Liver (tissue), 3 donors: ENCODE measurements at regions not wholly inside any gene's neighbourhood (a gene's known extent, or its start where the extent isn't known, plus 50 kb on each side); places are given as distances from the start of the nearest gene placed in this dataset.

ENCODE experiments used
- EGR1 ChIP-seq, 2 donors: IDR thresholded peaks; 2 replicates each; pipeline ENCODE4 v1.6.1; 2016 to 2018; ENCODE audit warnings: antibody characterized with exemption in 2 of 2, low read depth in 2 of 2
- FOXA1 ChIP-seq: IDR thresholded peaks from 2 replicates; pipeline ENCODE4 v1.6.1; 2016; ENCODE audit warnings: antibody characterized with exemption
- RAD21 ChIP-seq, 2 donors: IDR thresholded peaks; 2 replicates each; pipeline ENCODE4 v1.6.1; 2016; ENCODE audit warnings: antibody characterized with exemption in 2 of 2, mild to moderate bottlenecking in 2 of 2
- REST ChIP-seq: IDR thresholded peaks from 2 replicates; pipeline ENCODE4 v1.6.1; 2016; ENCODE audit warnings: antibody characterized with exemption, mild to moderate bottlenecking
- TAF1 ChIP-seq: conservative IDR thresholded peaks from 2 replicates; pipeline ENCODE4 v1.6.1; 2016; ENCODE audit warnings: antibody characterized with exemption, mild to moderate bottlenecking
- TF ChIP-seq, protein P1 (sequence below): fragments of 150-350 bp; IDR thresholded peaks from 2 replicates; pipeline ENCODE4 v1.5.1; 2017; ENCODE audit warnings: improper control_type of control experiment, low read depth, low read length; ENCODE audit not compliant: missing input control
- TF ChIP-seq, protein P2 (sequence below): IDR thresholded peaks from 2 replicates; pipeline ENCODE4 v1.6.1; 2016; ENCODE audit warnings: antibody characterized with exemption
- donor health status: healthy.
- donor health status: healthy.

DNA sequence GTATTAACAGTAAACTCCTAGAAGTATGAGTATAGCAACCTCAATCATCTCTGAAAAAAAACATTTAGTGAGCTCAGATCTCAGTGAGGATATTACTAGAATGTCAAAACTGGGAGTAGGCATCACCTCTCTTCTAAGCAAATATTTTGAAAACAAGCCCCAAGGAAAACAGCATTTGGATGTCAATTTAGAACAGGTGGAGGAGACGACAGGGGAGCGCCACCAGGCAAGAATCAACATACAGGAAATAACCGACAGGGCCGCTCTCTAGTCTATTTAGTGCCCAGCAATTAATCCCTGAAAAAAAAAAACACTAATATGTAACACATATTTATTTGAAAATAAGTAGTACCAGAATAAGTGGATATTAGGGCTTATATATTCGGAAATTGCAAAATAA is 940.3 kb upstream of the ADGRL3 start:
- no peak for TF ChIP-seq TAF1
- TF ChIP-seq, protein P1, sequence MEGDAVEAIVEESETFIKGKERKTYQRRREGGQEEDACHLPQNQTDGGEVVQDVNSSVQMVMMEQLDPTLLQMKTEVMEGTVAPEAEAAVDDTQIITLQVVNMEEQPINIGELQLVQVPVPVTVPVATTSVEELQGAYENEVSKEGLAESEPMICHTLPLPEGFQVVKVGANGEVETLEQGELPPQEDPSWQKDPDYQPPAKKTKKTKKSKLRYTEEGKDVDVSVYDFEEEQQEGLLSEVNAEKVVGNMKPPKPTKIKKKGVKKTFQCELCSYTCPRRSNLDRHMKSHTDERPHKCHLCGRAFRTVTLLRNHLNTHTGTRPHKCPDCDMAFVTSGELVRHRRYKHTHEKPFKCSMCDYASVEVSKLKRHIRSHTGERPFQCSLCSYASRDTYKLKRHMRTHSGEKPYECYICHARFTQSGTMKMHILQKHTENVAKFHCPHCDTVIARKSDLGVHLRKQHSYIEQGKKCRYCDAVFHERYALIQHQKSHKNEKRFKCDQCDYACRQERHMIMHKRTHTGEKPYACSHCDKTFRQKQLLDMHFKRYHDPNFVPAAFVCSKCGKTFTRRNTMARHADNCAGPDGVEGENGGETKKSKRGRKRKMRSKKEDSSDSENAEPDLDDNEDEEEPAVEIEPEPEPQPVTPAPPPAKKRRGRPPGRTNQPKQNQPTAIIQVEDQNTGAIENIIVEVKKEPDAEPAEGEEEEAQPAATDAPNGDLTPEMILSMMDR, result no peak
- TF ChIP-seq REST, result no peak
- TF ChIP-seq RAD21 (IDR thresholded peaks at IDR 0.05), result no peak
- no peak for TF ChIP-seq FOXA1
- TF ChIP-seq, protein P2, sequence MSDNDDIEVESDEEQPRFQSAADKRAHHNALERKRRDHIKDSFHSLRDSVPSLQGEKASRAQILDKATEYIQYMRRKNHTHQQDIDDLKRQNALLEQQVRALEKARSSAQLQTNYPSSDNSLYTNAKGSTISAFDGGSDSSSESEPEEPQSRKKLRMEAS, result no peak
- TF ChIP-seq EGR1 (IDR thresholded peaks at IDR 0.05; ENCODE audit: low read depth in 2 of 2), result no peak
